GM18868 (cell line): ENCODE measurements at regions not wholly inside any gene's neighbourhood (a gene's known extent, or its start where the extent isn't known, plus 50 kb on each side); places are given as distances from the start of the nearest gene placed in this dataset.

Experiments
- ATAC-seq: cut with Tn5 transposase; IDR thresholded peaks from one replicate; pipeline ENCODE4 v1.9.1; 2021; ENCODE audit warnings: mild to moderate bottlenecking, moderate library complexity; ENCODE audit not compliant: unreplicated experiment

- ATAC-seq = no peak
These were observed 373.4 kb upstream of the IRX4 start for GRCh38 chr5:2255915-2256690.

- ATAC-seq = no peak
These were observed 372.4 kb upstream of the IRX4 start for GRCh38 chr5:2254880-2255750.

DNA sequence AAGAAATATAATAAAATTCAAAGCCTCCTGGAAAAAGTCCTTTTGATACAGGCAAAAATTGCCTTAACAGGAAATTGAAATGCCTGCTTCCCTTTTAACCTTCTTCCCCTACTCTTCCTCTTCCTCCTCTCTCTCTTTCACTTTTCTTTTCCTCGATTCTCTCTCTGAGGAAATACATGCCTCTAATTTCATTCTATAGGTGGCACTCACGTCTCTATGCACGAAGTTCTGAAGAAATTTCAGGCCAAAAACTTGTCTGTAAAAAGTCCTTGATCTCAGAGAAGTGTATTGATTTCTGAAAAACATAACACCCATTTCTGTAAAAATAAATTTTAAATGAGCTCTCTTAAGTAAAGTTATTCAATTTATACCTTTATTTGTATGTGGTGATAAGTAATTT lies 371.7 kb upstream of the IRX4 start:
- ATAC-seq = no peak

DNA sequence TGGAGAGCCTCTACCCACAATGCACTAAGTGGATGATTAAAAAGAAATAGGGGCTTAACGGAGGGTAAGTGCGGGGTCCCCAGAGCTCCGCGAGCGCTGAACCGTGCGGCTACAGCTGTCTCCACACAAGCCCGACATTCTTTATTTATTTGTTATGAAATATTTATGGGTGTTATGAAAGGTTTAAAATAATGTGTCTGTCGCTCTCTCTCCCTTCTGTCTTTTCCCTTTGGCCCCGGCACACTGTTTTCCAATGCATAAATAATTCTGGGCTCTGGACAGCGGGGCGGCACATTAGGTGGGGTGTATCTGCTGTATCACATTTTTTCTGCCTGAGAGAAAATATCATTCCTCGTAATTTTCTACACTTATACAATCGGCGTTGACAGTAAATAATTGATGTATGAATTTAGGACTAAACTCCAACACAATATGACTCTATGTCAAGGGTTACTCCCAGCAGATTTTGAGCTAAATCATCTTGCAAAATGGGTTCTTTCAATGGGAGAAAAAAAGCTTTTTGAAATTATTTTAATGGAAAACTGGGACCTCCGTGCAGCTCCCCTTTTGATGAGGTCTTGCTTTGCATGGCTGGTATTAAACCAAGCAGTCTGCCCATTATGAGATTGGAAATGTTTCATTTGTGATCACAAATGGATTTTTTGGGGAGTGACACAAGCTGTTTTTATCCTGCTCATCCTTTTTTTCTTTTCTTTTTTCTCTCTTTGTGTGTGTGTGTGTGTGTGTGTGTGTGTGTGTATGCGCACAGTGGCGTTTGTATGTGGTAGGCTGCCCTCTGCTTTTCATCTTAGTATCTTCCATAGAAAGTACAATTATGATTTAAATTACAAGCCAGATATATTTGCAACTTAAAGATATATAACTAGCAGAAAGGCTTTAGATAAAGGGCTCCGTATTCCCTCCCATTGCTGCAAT lies 370.6 kb upstream of the IRX4 start:
- ATAC-seq = no peak

- no peak for ATAC-seq
These were observed 369.0 kb upstream of the IRX4 start for GRCh38 chr5:2251751-2252150.

- no peak for ATAC-seq
These were observed 368.6 kb upstream of the IRX4 start for GRCh38 chr5:2251298-2251697.

DNA sequence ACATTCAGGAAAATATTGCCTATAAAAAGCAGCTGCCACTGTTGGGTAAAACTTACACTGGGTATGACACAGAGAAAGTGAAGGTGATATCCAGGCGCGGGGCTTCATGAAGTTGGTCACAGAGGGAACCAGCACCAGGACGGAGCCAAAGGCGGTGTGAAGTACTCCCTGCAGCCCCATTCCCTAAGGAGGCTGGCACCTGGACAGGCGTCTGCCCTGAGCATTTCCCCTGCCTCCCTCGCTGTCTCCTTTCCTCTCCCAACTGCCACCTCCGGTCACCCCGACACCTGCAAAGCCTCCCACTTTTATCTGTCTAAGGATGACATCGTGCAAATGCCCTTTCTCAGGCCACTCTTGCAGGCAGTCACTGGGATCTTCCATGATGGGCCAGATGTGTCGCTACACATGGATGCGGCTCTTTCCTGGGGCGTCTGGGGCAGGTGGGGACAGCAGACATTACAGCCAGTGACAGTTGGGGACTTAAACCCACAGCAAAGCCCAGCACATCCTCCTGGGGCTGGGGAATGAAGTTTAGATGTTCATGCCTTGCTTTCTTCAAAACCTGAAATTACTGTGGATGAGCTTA lies 367.7 kb upstream of the IRX4 start:
- ATAC-seq = no peak

- ATAC-seq = no peak
These were observed 366.7 kb upstream of the IRX4 start for GRCh38 chr5:2249442-2249841.

DNA sequence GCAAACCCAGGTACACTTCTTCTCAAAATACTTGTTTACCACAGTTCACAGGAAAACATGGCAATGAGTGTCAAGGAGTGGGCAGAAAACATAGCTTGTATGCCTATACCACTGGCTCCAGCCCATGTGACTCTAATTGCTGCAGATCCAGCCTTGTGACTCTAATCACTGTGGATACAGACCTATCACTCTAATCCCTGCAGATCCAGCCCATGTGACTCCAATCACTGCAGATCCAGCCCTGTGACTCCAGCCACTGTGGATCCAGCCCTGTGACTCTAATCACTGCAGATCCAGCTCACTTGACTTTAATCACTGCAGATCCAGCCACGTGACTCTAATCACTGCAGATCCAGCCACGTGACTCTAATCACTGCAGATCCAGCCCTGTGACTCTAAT lies 366.3 kb upstream of the IRX4 start:
- ATAC-seq = no peak

GRCh38 chr5:2242539-2242938 lies 359.8 kb upstream of the IRX4 start:
- no peak for ATAC-seq

- no peak for ATAC-seq
These were observed 359.1 kb upstream of the IRX4 start for GRCh38 chr5:2241842-2242241.

GRCh38 chr5:2240118-2240904 lies 357.6 kb upstream of the IRX4 start:
- ATAC-seq = no peak

GRCh38 chr5:2239201-2239910 lies 356.6 kb upstream of the IRX4 start:
- ATAC-seq = no peak

DNA sequence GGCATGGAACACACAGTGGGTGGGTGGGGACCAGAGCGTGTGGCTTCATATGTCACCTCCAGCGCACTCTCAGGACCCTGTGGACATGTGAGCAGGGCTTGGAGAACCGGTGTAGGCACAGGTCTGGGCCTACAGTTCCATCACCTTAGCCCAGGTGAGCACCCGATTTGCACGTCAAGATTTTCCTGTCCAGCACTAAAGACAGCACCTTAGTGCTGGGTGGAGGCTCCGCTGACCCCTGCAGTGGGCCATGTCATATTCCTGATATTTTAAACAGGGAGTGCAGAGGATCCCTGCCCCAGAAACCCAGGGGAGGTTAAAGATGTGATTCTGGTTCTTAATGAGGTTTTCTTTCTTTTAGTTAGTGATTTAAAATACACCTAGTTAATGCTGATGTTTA lies 356.0 kb upstream of the IRX4 start:
- ATAC-seq = no peak

DNA sequence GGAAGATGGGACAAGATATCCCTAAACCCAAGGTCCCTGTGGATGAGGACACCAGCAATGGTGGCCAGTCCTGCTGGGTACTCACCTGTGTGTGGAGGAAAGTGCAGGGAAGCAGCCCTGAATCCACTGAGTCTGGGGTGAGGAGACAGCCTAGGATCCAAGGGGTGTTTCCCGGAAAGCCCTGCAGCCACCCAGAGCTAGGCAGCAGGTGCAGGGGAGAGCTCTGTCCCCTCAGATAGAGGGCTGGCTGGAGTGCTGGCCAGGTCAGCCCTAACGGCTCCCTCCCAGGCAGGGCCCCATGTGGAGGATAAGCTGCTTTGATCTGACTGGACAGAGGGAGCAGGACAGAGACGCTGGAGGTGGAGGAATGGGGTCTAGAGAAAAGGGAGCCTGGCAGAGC lies 344.7 kb upstream of the IRX4 start:
- no peak for ATAC-seq

- ATAC-seq = no peak
These were observed 342.0 kb upstream of the IRX4 start for GRCh38 chr5:2224689-2225088.

GRCh38 chr5:2223303-2223702 lies 340.6 kb upstream of the IRX4 start:
- no peak for ATAC-seq

DNA sequence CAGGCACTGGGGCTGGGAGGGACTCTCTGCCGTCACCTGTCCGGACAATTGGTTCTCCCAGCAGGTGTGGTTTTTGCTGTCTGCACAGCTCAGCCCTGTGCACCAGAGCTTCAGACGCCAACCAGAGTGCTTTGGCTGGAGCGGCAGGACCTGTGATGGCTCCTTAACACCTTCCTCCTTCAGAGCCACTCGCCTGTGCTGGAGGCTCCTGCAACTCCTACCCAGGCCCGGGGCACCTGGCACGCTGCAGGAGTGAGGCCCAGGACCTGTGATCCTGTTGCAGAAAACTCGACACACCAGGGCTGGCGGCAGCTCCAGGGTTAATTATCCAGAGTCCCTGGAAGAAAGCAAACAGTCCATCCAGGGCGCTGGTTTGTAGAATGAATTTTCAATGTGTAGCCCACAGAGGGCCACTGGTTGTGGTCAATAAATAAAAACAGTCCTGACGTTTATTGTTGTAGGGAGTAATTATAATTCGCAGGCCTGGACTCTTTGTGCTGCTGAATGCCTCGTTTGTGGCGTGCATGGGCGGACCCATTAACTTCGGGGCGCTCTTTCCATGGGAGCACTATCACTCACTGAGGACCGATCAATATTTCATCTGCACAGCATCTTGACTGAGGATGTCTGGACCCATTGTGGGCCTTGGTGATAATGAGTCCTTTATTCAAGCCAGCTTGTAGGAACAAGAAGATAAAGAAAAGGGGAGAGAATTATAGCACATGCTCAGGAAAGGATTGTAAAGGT lies 339.7 kb upstream of the IRX4 start:
- no peak for ATAC-seq

- ATAC-seq = no peak
These were observed 338.7 kb upstream of the IRX4 start for GRCh38 chr5:2221450-2221849.
